ENCODE measurements at regions not wholly inside any gene's neighbourhood (a gene's known extent, or its start where the extent isn't known, plus 50 kb on each side); places are given as distances from the start of the nearest gene placed in this dataset.

DNA sequence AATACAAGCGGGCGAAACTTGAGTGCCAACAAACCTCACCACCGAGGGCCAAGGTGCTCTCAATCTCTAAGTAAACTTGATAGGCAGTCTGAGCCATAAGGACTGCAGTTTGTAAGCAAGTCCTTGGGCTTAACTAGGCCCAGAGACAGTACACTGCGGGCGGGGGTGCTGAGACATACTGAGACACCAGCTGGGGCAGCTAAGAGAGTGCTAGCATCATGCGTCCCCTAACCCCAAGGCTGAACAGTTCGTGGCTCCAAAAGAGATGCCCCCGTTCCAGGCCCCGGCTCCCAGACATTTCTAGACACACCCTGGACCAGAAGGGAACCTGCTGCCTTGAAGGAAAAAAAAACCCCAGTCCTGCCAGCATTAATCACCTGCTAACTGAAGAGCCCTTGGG, 126.8 kb upstream of the PRDX4 start:
- Histone ChIP-seq H3K36me3 (ENCODE audit: insufficient read depth, low read length) (no peaks in the 10 kb centered on the region), H3K27me3 (ENCODE audit: control insufficient read depth in 1 of 2, insufficient read depth in 2 of 2, low read length in 2 of 2) (no peaks in the 10 kb centered on the region), H3K4me3 (ENCODE audit: low read length) (no peak overlapping the region), H3K9me3 (ENCODE audit: control insufficient read depth in 1 of 2, insufficient read depth in 1 of 2, low read length in 2 of 2) (peaks cover 0 to 4% of the 10 kb centered on the region in 2 experiments), H3K4me1 (ENCODE audit: insufficient read depth, low read length) (no peaks in the 10 kb centered on the region), H3K27ac (ENCODE audit: low read depth in 1 of 2, low read length in 2 of 2) (no peak overlapping the region)
- DNase-seq (no peak), ATAC-seq (ENCODE audit: poor library complexity) (no peak)
- no peaks in the 10 kb centered on the region for H3K4me1 Mint-ChIP-seq (ENCODE audit: low read depth)
- POLR2A ChIA-PET: no interaction called here
- no peaks in the 10 kb centered on the region for H3K27me3 Mint-ChIP-seq
- no peaks in the 10 kb centered on the region for H3K36me3 Mint-ChIP-seq (ENCODE audit: low read depth)
- intact Hi-C loops (cut with DNase I, micrococcal nuclease): no loop called here
- CTCF ChIA-PET: no interaction called here
- TF ChIP-seq, protein P1, sequence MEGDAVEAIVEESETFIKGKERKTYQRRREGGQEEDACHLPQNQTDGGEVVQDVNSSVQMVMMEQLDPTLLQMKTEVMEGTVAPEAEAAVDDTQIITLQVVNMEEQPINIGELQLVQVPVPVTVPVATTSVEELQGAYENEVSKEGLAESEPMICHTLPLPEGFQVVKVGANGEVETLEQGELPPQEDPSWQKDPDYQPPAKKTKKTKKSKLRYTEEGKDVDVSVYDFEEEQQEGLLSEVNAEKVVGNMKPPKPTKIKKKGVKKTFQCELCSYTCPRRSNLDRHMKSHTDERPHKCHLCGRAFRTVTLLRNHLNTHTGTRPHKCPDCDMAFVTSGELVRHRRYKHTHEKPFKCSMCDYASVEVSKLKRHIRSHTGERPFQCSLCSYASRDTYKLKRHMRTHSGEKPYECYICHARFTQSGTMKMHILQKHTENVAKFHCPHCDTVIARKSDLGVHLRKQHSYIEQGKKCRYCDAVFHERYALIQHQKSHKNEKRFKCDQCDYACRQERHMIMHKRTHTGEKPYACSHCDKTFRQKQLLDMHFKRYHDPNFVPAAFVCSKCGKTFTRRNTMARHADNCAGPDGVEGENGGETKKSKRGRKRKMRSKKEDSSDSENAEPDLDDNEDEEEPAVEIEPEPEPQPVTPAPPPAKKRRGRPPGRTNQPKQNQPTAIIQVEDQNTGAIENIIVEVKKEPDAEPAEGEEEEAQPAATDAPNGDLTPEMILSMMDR (IDR thresholded peaks at IDR 0.05): no peak
- H3K4me3 Mint-ChIP-seq: no peak overlapping the region
- H3K27ac Mint-ChIP-seq: no peak overlapping the region
- no peaks in the 10 kb centered on the region for H3K9me3 Mint-ChIP-seq

DNA sequence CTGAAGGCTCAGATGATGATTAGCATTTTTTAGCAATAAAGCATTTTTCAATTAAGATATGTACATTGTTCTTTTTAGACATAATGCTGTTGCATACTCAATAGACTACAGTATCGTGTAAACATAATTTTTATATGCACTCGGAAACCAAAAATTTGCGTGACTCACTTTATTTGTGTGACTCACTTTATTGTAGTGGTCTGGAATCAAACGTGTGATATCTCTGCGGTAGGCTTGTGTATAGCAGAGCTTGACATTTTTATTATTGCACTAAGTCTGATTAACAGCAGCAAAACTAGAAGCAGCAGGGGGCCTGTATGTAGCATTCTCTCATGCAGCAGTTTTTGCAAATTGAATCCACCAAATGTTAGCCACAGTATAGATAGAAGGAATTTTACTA, 119.1 kb upstream of the PRDX4 start:
- TF ChIP-seq, protein P1 (IDR thresholded peaks at IDR 0.05): no peak
- CTCF ChIA-PET: no interaction called here
- Mint-ChIP-seq H3K27ac (no peak overlapping the region), H3K4me3 (no peak overlapping the region), H3K9me3 (no peaks in the 10 kb centered on the region), H3K36me3 (ENCODE audit: low read depth) (no peaks in the 10 kb centered on the region), H3K4me1 (ENCODE audit: low read depth) (no peaks in the 10 kb centered on the region), H3K27me3 (no peaks in the 10 kb centered on the region)
- H3K27me3 ChIP-seq (ENCODE audit: control insufficient read depth in 1 of 2, insufficient read depth in 2 of 2, low read length in 2 of 2): no peaks in the 10 kb centered on the region
- no peak overlapping the region for H3K27ac ChIP-seq (ENCODE audit: low read depth in 1 of 2, low read length in 2 of 2)
- no peak for ATAC-seq (ENCODE audit: poor library complexity)
- H3K4me3 ChIP-seq (ENCODE audit: low read length): no peak overlapping the region
- H3K4me1 ChIP-seq (ENCODE audit: insufficient read depth, low read length): no peaks in the 10 kb centered on the region
- intact Hi-C loops (cut with DNase I, micrococcal nuclease): no loop called here
- POLR2A ChIA-PET: no interaction called here
- no peaks in the 10 kb centered on the region for H3K9me3 ChIP-seq (ENCODE audit: control insufficient read depth in 1 of 2, insufficient read depth in 1 of 2, low read length in 2 of 2)
- DNase-seq: no peak
- H3K36me3 ChIP-seq (ENCODE audit: insufficient read depth, low read length): no peaks in the 10 kb centered on the region

DNA sequence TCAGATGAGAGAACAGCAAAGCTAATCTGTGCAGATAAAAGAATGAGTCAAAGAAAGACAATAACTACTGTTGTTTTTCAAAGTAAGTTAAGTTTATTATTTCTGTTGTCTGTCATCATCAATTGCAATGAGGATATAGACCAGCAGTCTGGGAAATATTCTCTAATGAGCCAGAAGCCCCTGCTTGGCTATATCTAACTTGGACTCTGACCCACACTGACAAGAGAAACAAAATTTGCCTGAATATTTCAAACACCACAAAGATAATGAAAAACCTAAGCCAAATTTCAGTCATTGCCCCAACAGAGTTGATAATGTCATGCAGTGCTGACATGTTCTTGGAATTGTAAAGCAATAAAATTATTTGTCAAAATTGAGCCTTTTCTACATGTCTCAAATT, 115.0 kb upstream of the PRDX4 start:
- Histone ChIP-seq H3K27ac (ENCODE audit: low read depth in 1 of 2, low read length in 2 of 2) (no peak overlapping the region), H3K9me3 (ENCODE audit: control insufficient read depth in 1 of 2, insufficient read depth in 1 of 2, low read length in 2 of 2) (no peaks in the 10 kb centered on the region), H3K27me3 (ENCODE audit: control insufficient read depth in 1 of 2, insufficient read depth in 2 of 2, low read length in 2 of 2) (peaks cover 0 to 2% of the 10 kb centered on the region in 2 experiments), H3K36me3 (ENCODE audit: insufficient read depth, low read length) (no peaks in the 10 kb centered on the region), H3K4me3 (ENCODE audit: low read length) (no peak overlapping the region), H3K4me1 (ENCODE audit: insufficient read depth, low read length) (no peaks in the 10 kb centered on the region)
- intact Hi-C loops (cut with DNase I, micrococcal nuclease): no loop called here
- no peak overlapping the region for H3K27ac Mint-ChIP-seq
- H3K9me3 Mint-ChIP-seq: no peaks in the 10 kb centered on the region
- H3K4me3 Mint-ChIP-seq: no peak overlapping the region
- TF ChIP-seq, protein P1 (IDR thresholded peaks at IDR 0.05): no peak
- no peaks in the 10 kb centered on the region for H3K36me3 Mint-ChIP-seq (ENCODE audit: low read depth)
- no peaks in the 10 kb centered on the region for H3K4me1 Mint-ChIP-seq (ENCODE audit: low read depth)
- ATAC-seq (ENCODE audit: poor library complexity) (no peak), DNase-seq (no peak)
- ChIA-PET POLR2A (no interaction called here), CTCF (no interaction called here)
- H3K27me3 Mint-ChIP-seq: no peaks in the 10 kb centered on the region
